Retinal pigment epithelial cell (primary cell): ENCODE measurements at regions not wholly inside any gene's neighbourhood (a gene's known extent, or its start where the extent isn't known, plus 50 kb on each side); places are given as distances from the start of the nearest gene placed in this dataset.
A peak's percentile ranks its signal among the peaks of the same experiment; 100 is the strongest.

Source experiments
- DNase-seq: peaks from one replicate; pipeline ENCODE4 v3.0.0-alpha.2; 2010; ENCODE audit warnings: low read depth
- H3K4me3 ChIP-seq: 2 replicates; pipeline ENCODE4 v1.5.1; 2011; ENCODE audit warnings: mild to moderate bottlenecking, low read length, control low read depth, moderate library complexity
- CTCF ChIP-seq: conservative IDR thresholded peaks from 2 replicates; pipeline ENCODE4 v1.5.1; 2011; ENCODE audit warnings: low read depth, low read length, control low read depth, inconsistent platforms

DNA sequence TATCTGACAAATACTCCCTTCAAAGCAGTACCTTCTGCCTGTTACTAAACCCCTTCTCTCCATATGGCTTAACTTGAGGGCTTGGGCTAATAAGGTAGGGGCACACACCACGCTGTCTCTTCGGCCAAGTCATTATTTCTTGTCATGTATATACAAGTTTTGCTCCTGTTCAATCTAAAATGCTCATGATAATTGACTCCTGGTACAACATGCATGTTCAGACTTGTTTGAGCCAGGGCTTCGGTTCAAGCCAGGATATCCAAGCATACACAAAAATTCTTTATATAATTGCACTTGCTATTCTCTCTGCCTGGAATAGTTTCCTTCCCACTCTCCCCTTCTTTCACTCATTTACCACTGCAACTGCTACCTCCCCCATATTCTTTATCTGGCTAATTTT is 756.0 kb upstream of the C9orf72 start:
- no peak overlapping the region for H3K4me3 ChIP-seq
- TF ChIP-seq CTCF = no peak
- no peak for DNase-seq

GRCh38 chr9:28332648-28333047 is 759.4 kb upstream of the C9orf72 start:
- DNase-seq = no peak
- no peak for TF ChIP-seq CTCF
- H3K4me3 ChIP-seq = no peak overlapping the region

DNA sequence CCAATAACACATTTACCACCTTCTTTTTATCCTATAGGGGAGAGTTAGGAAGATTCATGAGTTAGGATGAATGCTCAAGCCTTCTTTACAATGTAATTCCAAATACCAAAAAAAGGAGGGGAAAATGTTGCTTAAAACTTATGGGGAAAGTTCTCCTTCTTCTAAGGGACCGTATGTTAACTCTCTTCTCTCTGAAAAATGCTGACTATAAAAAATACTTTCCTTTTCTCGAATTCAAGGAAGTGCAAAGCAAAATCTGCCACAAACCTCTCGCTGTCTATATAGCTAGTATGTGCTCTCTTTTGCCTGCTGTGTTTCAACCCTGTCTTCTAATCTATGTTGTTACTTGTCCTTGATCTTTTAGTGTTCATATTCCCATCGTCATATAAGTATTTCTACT is 768.6 kb upstream of the C9orf72 start:
- no peak overlapping the region for H3K4me3 ChIP-seq
- no peak for DNase-seq
- TF ChIP-seq CTCF = no peak

DNA sequence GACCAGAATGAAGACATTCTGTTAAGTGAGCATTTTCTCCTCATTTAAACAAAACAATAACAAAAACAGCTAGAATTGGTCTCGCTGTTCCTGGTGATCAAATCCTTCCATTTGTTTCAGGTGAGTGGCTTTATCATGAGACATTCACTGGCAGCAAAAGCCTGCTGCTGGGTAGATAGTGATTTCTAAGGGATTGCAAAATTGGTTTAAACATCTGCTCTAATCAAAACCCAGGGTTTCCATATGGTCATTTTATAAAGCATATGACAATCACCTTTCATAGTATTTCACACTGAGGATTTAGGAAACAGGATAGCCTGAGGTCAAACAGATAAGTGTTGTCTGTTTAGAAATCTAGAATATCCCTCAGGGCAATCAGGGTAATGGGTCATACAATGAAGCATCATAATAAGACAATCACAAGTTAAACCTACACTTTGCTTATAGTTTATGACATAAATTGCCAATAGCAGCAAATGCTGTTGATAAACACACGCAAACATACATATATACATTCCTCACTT is 769.6 kb upstream of the C9orf72 start:
- DNase-seq = no peak
- no peak for TF ChIP-seq CTCF
- H3K4me3 ChIP-seq = no peak overlapping the region

GRCh38 chr9:28363151-28363562 is 789.9 kb upstream of the C9orf72 start:
- no peak for DNase-seq
- H3K4me3 ChIP-seq = no peak overlapping the region

DNA sequence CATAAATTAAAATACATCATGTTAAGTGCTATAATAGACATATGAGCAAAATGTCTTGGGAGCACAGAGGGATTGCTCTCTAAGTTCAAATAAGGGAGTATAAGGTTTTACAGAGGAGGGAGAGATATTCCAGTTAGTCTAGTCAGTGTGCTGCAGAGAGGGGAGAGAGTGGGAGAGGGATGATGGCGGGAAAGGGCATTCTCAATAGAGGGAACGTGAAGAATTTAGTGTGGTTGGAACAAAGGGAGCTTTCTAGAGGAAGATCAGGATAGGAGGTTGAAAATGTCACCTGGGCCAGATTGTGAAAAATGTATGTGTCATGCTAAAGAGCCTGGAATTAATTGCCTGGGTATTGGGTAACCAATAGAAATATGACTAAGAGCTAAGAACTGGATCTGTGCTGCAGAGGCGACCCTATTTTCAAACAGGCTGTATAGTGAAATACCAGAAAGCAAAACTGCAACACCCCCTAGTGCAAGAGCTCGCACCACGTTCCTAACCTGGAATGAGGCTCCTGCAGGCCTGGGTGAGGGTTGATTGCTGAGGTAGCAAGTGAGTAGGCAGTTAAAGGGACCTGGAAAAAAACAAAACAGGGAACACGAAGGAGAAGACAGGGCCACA is 791.8 kb upstream of the C9orf72 start:
- H3K4me3 ChIP-seq = no peak overlapping the region
- DNase-seq = peak; percentile 4
- peak; percentile 18 for TF ChIP-seq CTCF

More at GRCh38 chr9:28363151-28363562, 789.9 kb upstream of the C9orf72 start:
- TF ChIP-seq CTCF = no peak

- TF ChIP-seq CTCF = no peak
- no peak overlapping the region for H3K4me3 ChIP-seq
- no peak for DNase-seq
These were observed 792.4 kb upstream of the C9orf72 start for GRCh38 chr9:28365728-28366127.
